ENCODE measurements at regions not wholly inside any gene's neighbourhood (a gene's known extent, or its start where the extent isn't known, plus 50 kb on each side); places are given as distances from the start of the nearest gene placed in this dataset.

GRCh38 chrX:122047261-122047660 lies 999.9 kb downstream of the GLUD2 start:
- no peaks in the 10 kb centered on the region for H3K4me1 ChIP-seq (ENCODE audit: insufficient read depth)
- TF ChIP-seq, protein P1, sequence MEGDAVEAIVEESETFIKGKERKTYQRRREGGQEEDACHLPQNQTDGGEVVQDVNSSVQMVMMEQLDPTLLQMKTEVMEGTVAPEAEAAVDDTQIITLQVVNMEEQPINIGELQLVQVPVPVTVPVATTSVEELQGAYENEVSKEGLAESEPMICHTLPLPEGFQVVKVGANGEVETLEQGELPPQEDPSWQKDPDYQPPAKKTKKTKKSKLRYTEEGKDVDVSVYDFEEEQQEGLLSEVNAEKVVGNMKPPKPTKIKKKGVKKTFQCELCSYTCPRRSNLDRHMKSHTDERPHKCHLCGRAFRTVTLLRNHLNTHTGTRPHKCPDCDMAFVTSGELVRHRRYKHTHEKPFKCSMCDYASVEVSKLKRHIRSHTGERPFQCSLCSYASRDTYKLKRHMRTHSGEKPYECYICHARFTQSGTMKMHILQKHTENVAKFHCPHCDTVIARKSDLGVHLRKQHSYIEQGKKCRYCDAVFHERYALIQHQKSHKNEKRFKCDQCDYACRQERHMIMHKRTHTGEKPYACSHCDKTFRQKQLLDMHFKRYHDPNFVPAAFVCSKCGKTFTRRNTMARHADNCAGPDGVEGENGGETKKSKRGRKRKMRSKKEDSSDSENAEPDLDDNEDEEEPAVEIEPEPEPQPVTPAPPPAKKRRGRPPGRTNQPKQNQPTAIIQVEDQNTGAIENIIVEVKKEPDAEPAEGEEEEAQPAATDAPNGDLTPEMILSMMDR (IDR thresholded peaks at IDR 0.05), result no peak
- no peak for TF ChIP-seq POLR2A (IDR thresholded peaks at IDR 0.05)
- 18 to 34% (median 21%) methylated on average over 2 of the region's 2 CpGs for WGBS, 3 donors
- intact Hi-C loops (cut with DNase I), result no loop called here
- no peak overlapping the region for H3K27ac ChIP-seq
- H3K9me3 ChIP-seq, result no peaks in the 10 kb centered on the region
- H3K27me3 ChIP-seq, result no peaks in the 10 kb centered on the region
- H3K4me3 ChIP-seq, result no peak overlapping the region
- no peak for DNase-seq
- H3K36me3 ChIP-seq, result no peaks in the 10 kb centered on the region

DNA sequence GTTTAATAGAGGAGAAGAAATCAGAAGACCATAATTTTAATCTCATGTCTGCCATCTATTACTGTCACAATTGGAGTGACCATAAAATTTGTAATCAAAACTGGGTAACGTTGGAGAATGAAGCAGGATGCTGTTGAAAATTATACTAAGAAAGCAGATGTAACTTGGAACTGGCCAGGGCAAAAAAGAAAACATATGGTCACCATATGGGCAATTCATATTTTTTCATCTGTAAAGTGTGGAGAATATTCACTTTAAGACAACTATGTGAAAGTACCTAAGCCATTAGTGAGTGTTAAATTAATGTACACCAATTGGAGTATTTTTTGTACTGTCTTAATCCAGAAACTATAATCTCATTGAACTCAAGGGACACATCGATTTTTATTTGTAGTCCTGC lies 1008.0 kb downstream of the GLUD2 start:
- Histone ChIP-seq H3K9me3 (no peaks in the 10 kb centered on the region), H3K4me3 (no peak overlapping the region), H3K27me3 (no peaks in the 10 kb centered on the region), H3K4me1 (ENCODE audit: insufficient read depth) (no peaks in the 10 kb centered on the region), H3K27ac (no peak overlapping the region), H3K36me3 (no peaks in the 10 kb centered on the region)
- DNase-seq, result no peak
- intact Hi-C loops (cut with DNase I), result no loop called here
- TF ChIP-seq EP300 (IDR thresholded peaks at IDR 0.05) (no peak), POLR2A (IDR thresholded peaks at IDR 0.05) (no peak)
- TF ChIP-seq, protein P1 (IDR thresholded peaks at IDR 0.05), result no peak
- 34 to 40% (median 38%) methylated on average over 2 of the region's 2 CpGs for whole genome bisulfite sequencing, 3 donors

GRCh38 chrX:122055979-122056715 lies 1008.7 kb downstream of the GLUD2 start:
- Histone ChIP-seq H3K4me3 (no peak overlapping the region), H3K27me3 (no peaks in the 10 kb centered on the region), H3K4me1 (ENCODE audit: insufficient read depth) (no peaks in the 10 kb centered on the region), H3K36me3 (no peaks in the 10 kb centered on the region), H3K27ac (no peak overlapping the region), H3K9me3 (no peaks in the 10 kb centered on the region)
- intact Hi-C loops (cut with DNase I), result no loop called here
- TF ChIP-seq POLR2A (IDR thresholded peaks at IDR 0.05), result no peak
- TF ChIP-seq EP300 (IDR thresholded peaks at IDR 0.05), result no peak
- TF ChIP-seq, protein P1 (IDR thresholded peaks at IDR 0.05), result no peak
- no peak for DNase-seq
- 60 to 64% (median 63%) methylated on average over 2 of the region's 2 CpGs for WGBS, 3 donors

GRCh38 chrX:122076241-122076640 lies 1028.8 kb downstream of the GLUD2 start:
- 37 to 55% (median 50%) methylated on average over 1 of the region's 1 CpG for WGBS, 3 donors

More at GRCh38 chrX:122076241-122076640, 1028.8 kb downstream of the GLUD2 start:
- Histone ChIP-seq H3K4me3 (no peak overlapping the region), H3K27ac (no peak overlapping the region), H3K9me3 (no peaks in the 10 kb centered on the region), H3K4me1 (ENCODE audit: insufficient read depth) (no peaks in the 10 kb centered on the region), H3K27me3 (no peaks in the 10 kb centered on the region), H3K36me3 (no peaks in the 10 kb centered on the region)
- intact Hi-C loops (cut with DNase I), result no loop called here
- no peak for DNase-seq
- TF ChIP-seq POLR2A (IDR thresholded peaks at IDR 0.05), result no peak
- TF ChIP-seq, protein P1 (IDR thresholded peaks at IDR 0.05), result no peak

Data from ovary (tissue), 7 donors.